CD4-positive, alpha-beta T cell (primary cell): ENCODE measurements at regions not wholly inside any gene's neighbourhood (a gene's known extent, or its start where the extent isn't known, plus 50 kb on each side); places are given as distances from the start of the nearest gene placed in this dataset.

Experiments
- ATAC-seq: fragments of 200-7000 bp; cut with Tn5 transposase; one replicate; pipeline ENCODE4 v1.10.0; 2022; ENCODE audit warnings: mild to moderate bottlenecking; ENCODE audit not compliant: poor library complexity
- CTCF ChIA-PET: fragments of 350-600 bp; sonication (Branson Sonifier 250); formaldehyde crosslinking; loops from one replicate; lab custom pipeline; 2021; ENCODE audit warnings: antibody characterized with exemption, inconsistent platforms; lab: Charles Lee
- POLR2A ChIA-PET: fragments of 350-600 bp; sonication (Branson Sonifier 250); formaldehyde crosslinking; loops from one replicate; lab custom pipeline; 2021; ENCODE audit warnings: antibody characterized with exemption, inconsistent platforms; lab: Charles Lee
- DNase-seq, 14 experiments: peaks; one replicate each; pipeline ENCODE4 v3.0.0-alpha.2; 2013 to 2020; ENCODE audit warnings: mixed read lengths in 2 of 14
- H3K27ac ChIP-seq, 2 donors: one replicate each; pipeline versions ENCODE4 v1.5.1 to v1.7.0; 2013; ENCODE audit warnings: low read length in 2 of 2, low read depth in 1 of 2, mild to moderate bottlenecking in 1 of 2
- H3K27me3 ChIP-seq, 2 experiments: 1 replicate in 1 of 2; 2 replicates in 1 of 2; pipeline versions ENCODE4 v1.6.1 to v1.7.0; 2013; ENCODE audit warnings: low read length in 2 of 2, control low read depth in 1 of 2, mild to moderate bottlenecking in 1 of 2, moderate library complexity in 1 of 2; ENCODE audit not compliant: insufficient read depth in 2 of 2, control insufficient read depth in 1 of 2
- H3K36me3 ChIP-seq: one replicate; pipeline ENCODE4 v1.6.1; 2013; ENCODE audit warnings: low read length, control low read depth; ENCODE audit not compliant: insufficient read depth
- H3K4me1 ChIP-seq: one replicate; pipeline ENCODE4 v1.6.1; 2013; ENCODE audit warnings: low read length, control low read depth; ENCODE audit not compliant: insufficient read depth
- H3K4me3 ChIP-seq: one replicate; pipeline ENCODE4 v1.5.1; 2013; ENCODE audit warnings: mild to moderate bottlenecking, low read length, moderate library complexity
- H3K9me3 ChIP-seq, 2 experiments: 1 replicate in 1 of 2; 2 replicates in 1 of 2; pipeline versions ENCODE4 v1.6.1 to v1.7.0; 2013; ENCODE audit warnings: low read length in 2 of 2, mild to moderate bottlenecking in 2 of 2, control low read depth in 1 of 2, moderate library complexity in 1 of 2; ENCODE audit not compliant: control insufficient read depth in 1 of 2, insufficient read depth in 1 of 2
- H3K27ac Mint-ChIP-seq: one replicate; pipeline ENCODE4 v1.8.0; 2020; ENCODE audit warnings: mixed read lengths
- H3K27me3 Mint-ChIP-seq: one replicate; pipeline ENCODE4 v1.8.0; 2021; ENCODE audit warnings: mixed read lengths
- H3K36me3 Mint-ChIP-seq: one replicate; pipeline ENCODE4 v1.8.0; 2021; ENCODE audit warnings: low read depth, mixed read lengths
- H3K4me1 Mint-ChIP-seq: one replicate; pipeline ENCODE4 v1.8.0; 2021; ENCODE audit warnings: low read depth, mixed read lengths
- H3K4me3 Mint-ChIP-seq: one replicate; pipeline ENCODE4 v1.8.0; 2020; ENCODE audit warnings: mild to moderate bottlenecking, mixed read lengths
- H3K9me3 Mint-ChIP-seq: one replicate; pipeline ENCODE4 v1.8.0; 2020; ENCODE audit warnings: mixed read lengths
- intact Hi-C, 2 experiments: fragments of 100-400 bp; cut with DNase I in 1 of 2; cut with micrococcal nuclease in 1 of 2; formaldehyde crosslinking; loops; one replicate each; pipeline versions ENCODE4 v1.15.1 to v1.9.0; 2023 to 2025; cut with DNase I, micrococcal nuclease
- TF ChIP-seq, protein P1 (sequence below): fragments of 200-600 bp; IDR thresholded peaks from one replicate; pipeline ENCODE4 v1.8.0; 2022; ENCODE audit warnings: antibody characterized with exemption, mild to moderate bottlenecking

DNA sequence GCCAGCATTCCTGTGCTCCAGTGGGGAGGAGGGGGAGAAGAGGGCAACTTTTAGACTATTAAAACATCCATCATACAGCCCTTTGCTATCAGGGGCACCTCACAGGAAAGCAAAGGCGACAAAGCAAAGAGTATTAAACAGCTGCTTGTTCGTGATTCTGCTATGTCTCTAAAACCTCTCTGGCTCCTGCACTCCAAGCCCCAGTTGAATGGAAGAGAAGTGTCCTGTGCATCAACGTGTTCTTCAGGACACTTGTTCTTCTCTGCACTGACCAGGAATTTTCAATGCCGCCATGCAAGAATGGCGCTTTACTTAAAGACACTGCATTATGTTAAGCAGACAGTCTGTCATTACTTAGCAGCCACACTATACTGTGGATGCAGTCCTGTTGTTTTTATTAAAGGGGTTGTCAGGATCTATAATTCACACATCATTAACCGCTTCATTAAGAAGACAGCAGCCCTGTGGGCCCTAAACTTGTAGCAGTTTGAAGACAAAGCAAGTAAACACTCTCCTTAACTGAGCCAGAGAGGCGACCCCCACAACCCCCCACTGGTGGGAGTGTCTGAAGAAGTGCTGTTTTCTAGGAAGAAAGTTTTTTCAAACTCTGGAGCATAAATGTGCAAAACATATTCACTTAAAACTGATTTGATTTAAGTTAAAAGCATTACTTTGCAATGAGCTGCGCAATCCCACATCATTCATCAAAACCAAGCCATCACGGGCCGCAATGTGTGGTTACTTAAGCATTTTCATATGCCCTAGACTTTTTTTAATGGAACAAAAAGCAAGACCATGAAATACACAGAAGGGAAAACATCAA is 164.5 kb downstream of the ZNF608 start:
- H3K4me3 ChIP-seq: no peak overlapping the region
- Mint-ChIP-seq H3K4me3 (no peak overlapping the region), H3K36me3 (no peaks in the 10 kb centered on the region), H3K4me1 (peaks cover 20% of the 10 kb centered on the region), H3K27ac (no peak overlapping the region), H3K27me3 (no peaks in the 10 kb centered on the region), H3K9me3 (no peaks in the 10 kb centered on the region)
- CTCF ChIA-PET: no interaction called here
- ATAC-seq (no peak), DNase-seq (no peak)
- H3K4me1 ChIP-seq: peaks cover 3% of the 10 kb centered on the region
- TF ChIP-seq, protein P1, sequence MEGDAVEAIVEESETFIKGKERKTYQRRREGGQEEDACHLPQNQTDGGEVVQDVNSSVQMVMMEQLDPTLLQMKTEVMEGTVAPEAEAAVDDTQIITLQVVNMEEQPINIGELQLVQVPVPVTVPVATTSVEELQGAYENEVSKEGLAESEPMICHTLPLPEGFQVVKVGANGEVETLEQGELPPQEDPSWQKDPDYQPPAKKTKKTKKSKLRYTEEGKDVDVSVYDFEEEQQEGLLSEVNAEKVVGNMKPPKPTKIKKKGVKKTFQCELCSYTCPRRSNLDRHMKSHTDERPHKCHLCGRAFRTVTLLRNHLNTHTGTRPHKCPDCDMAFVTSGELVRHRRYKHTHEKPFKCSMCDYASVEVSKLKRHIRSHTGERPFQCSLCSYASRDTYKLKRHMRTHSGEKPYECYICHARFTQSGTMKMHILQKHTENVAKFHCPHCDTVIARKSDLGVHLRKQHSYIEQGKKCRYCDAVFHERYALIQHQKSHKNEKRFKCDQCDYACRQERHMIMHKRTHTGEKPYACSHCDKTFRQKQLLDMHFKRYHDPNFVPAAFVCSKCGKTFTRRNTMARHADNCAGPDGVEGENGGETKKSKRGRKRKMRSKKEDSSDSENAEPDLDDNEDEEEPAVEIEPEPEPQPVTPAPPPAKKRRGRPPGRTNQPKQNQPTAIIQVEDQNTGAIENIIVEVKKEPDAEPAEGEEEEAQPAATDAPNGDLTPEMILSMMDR: no peak
- H3K27ac ChIP-seq: no peak overlapping the region
- intact Hi-C loops: no loop called here
- no peaks in the 10 kb centered on the region for H3K27me3 ChIP-seq
- POLR2A ChIA-PET: no interaction called here
- peaks cover 0 to 4% of the 10 kb centered on the region in 2 experiments for H3K9me3 ChIP-seq
- no peaks in the 10 kb centered on the region for H3K36me3 ChIP-seq

DNA sequence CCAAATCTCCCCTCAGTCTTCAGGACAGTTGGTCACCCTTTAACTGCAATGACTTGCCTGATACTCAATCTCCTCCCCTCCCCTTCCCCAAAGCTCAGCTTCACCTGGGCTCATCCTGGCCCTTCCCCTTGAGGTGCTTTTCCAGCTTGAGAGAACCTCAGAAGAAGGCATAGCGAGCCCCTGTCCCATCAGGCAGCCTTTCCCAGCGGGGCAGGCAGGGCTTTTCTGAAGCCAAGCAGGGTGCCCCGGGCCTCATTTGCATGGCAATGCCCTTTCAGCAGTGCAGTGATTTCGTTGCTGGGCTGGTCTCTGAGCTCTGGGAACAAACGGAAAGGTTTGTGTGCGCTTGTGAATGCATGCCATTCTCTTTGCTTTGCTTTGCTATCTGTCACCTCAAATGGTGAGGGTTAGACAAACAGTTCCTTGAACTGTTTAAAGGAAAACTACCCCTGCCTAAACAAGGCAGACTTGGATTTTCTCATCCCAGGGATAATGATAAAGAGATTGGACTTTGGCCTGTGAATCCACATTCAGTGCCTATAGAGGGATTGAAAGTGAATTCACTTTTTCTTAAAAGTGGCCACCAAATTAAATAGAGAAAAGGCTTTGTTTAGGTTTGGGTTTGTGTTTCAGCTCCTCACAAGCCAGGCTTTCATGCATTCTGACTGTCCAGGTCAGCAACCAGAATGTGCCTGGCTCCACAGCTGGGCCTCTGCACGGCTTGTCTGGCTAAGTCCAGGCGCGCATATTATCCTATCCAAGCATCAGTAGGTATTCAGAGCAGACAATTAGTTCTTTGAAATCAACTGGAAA is 165.3 kb downstream of the ZNF608 start:
- Histone ChIP-seq H3K9me3 (peaks cover 0 to 4% of the 10 kb centered on the region in 2 experiments), H3K27me3 (no peaks in the 10 kb centered on the region), H3K4me1 (peaks cover 3% of the 10 kb centered on the region), H3K36me3 (no peaks in the 10 kb centered on the region), H3K4me3 (no peak overlapping the region), H3K27ac (no peak overlapping the region)
- TF ChIP-seq, protein P1: no peak
- intact Hi-C loops: no loop called here
- DNase-seq (no peak), ATAC-seq (no peak)
- no peak overlapping the region for H3K27ac Mint-ChIP-seq
- peaks cover 20% of the 10 kb centered on the region for H3K4me1 Mint-ChIP-seq
- ChIA-PET POLR2A (no interaction called here), CTCF (no interaction called here)
- no peaks in the 10 kb centered on the region for H3K36me3 Mint-ChIP-seq
- H3K4me3 Mint-ChIP-seq: no peak overlapping the region
- H3K27me3 Mint-ChIP-seq: no peaks in the 10 kb centered on the region
- no peaks in the 10 kb centered on the region for H3K9me3 Mint-ChIP-seq

DNA sequence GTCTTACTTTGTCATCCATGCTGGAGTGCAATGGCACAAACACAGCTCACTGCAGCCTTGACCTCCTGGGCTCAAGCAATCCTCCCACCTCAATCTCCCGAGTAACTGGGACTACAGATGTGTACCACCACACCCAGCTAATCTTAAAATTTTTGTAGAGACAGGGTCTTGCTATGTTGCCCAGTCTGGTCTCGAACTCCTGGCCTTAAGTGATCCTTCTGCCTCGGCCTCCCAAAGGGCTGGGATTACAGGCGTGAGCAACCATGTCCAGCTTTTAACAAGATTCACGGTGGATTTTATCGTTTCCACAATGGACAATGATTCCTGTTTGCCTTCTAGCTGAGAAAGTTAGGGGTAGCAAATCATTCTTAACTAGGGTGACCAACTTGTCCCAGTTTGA is 165.9 kb downstream of the ZNF608 start:
- TF ChIP-seq, protein P1: no peak

More for the DNA sequence above, 165.9 kb downstream of the ZNF608 start:
- Histone ChIP-seq H3K27me3 (no peaks in the 10 kb centered on the region), H3K27ac (no peak overlapping the region), H3K36me3 (no peaks in the 10 kb centered on the region), H3K4me1 (peaks cover 3% of the 10 kb centered on the region), H3K9me3 (peaks cover 0 to 4% of the 10 kb centered on the region in 2 experiments), H3K4me3 (no peak overlapping the region)
- intact Hi-C loops: no loop called here
- Mint-ChIP-seq H3K9me3 (no peaks in the 10 kb centered on the region), H3K27me3 (no peaks in the 10 kb centered on the region), H3K27ac (no peak overlapping the region), H3K4me1 (peaks cover 20% of the 10 kb centered on the region), H3K4me3 (no peak overlapping the region), H3K36me3 (no peaks in the 10 kb centered on the region)
- ChIA-PET CTCF (no interaction called here), POLR2A (no interaction called here)
- ATAC-seq (no peak), DNase-seq (no peak)
